Effector CD4-positive, alpha-beta T cell (primary cell): ENCODE measurements at regions not wholly inside any gene's neighbourhood (a gene's known extent, or its start where the extent isn't known, plus 50 kb on each side); places are given as distances from the start of the nearest gene placed in this dataset.

Source experiments
- DNase-seq: peaks from one replicate; pipeline ENCODE4 v3.0.0-alpha.2; 2020

DNA sequence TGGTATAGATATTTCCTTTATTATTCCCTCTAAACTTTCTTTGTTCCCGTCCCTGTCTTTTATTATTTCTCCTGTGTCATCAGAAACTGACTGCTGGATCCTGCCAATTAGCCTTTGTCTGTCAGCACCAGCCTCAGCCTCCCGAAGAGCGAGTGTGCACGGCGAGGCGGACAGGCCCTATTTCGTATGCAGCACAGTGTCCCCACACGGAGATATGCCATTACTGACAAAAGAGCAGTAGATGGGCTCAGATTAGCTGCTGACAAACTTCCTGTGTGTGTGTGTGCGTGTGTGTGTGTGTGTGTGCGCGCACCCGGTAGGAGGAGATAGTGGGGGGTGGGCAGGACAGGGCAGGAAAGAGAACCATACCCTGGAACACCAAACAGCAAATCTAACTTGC is 99.5 kb upstream of the ZFP64 start:
- DNase-seq: no peak

- DNase-seq: no peak
Observed at GRCh38 chr20:52290569-52290968, 99.0 kb upstream of the ZFP64 start.

- no peak for DNase-seq
Observed at GRCh38 chr20:52289956-52290565, 98.5 kb upstream of the ZFP64 start.

GRCh38 chr20:52280407-52280806 is 88.8 kb upstream of the ZFP64 start:
- no peak for DNase-seq

- no peak for DNase-seq
Observed at GRCh38 chr20:52279706-52280105, 88.1 kb upstream of the ZFP64 start.

- DNase-seq: no peak
Observed at GRCh38 chr20:52275181-52275691, 83.7 kb upstream of the ZFP64 start.

DNA sequence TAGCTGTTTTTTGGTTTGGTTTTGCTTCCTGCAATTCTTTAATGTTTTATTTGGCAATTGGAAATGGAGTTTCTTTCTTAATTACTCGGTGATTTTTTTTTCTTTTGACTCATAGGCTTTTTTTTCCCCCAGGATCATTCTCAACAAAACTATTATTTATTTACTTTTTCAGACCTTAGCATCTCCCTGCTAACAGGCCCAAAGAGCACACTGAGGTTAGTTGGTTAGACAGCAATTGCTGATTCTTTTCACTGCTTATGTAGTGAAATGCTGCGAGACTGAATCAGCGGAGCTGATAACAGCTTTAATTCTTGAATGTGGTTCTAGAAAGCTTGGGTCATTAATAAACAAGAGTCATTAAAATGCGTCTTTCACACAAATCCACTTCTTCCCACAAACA is 79.1 kb upstream of the ZFP64 start:
- no peak for DNase-seq

DNA sequence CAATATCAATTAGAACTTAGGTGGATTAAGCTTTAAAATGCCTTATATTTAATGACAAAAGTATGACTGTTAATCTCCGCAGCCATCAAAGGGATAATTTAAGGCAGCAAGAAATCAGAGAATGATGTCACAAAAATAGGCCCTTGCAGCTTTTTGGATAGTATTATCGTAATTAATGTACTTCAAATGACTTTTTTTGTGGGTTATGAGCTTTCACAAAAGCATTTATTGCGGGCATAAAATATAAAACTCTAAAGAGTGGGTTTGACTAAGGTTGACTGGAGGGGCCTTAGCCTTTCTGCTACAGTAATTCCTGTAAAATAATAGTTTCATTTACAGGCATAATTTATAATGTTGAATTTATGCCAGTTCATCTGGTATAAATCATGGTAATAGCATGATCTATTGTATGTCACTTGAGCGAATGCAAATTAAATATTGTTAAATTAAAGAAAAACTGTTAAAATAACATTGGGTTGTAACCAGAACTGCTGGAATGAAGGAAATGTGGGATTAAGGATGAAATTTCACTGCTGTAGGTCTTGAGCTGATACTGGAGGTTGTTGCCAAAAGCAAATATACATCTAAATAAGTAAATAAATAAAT is 78.5 kb upstream of the ZFP64 start:
- no peak for DNase-seq

- no peak for DNase-seq
Observed at GRCh38 chr20:52269321-52269720, 77.7 kb upstream of the ZFP64 start.

- DNase-seq: no peak
Observed at GRCh38 chr20:52268184-52268749, 76.7 kb upstream of the ZFP64 start.

DNA sequence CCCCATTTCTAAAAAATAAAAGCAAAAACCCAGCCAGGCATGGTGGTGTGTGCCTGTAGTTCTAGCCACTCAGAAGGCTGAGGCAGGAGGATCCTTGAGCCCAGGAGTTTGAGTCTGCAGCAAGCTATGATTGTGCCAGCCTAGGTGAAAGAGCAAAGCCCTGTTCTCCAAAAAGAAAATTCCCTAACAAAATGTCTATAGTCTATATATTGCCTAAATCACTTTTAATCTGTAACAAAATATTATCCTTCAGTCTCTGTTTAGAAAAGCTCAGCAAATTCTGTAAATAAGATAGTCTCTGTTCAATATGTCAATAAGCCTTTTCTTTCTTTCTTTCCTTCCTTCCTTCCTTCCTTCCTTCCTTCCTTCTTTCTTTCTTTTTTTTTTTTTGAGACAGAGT is 75.8 kb upstream of the ZFP64 start:
- DNase-seq: no peak

DNA sequence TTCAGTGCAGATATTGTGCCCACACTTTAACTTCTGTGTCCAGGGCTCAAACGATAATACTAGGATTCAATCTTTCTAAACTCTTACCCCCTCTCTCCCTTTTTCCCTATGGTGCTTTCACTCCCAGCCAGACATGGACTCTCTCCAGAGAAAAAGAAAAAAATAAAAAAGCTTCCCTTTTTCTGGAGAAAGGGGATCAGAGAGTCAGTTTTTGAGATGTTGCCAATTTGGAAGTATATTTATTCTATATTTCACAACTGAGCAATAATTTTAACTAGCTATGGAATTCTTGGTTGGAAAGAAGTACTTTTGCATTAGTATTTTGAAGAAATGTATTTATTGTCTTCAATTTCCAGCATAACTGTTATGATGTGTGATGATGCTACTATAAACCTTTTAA is 72.2 kb upstream of the ZFP64 start:
- no peak for DNase-seq

GRCh38 chr20:52261792-52262191 is 70.2 kb upstream of the ZFP64 start:
- no peak for DNase-seq

DNA sequence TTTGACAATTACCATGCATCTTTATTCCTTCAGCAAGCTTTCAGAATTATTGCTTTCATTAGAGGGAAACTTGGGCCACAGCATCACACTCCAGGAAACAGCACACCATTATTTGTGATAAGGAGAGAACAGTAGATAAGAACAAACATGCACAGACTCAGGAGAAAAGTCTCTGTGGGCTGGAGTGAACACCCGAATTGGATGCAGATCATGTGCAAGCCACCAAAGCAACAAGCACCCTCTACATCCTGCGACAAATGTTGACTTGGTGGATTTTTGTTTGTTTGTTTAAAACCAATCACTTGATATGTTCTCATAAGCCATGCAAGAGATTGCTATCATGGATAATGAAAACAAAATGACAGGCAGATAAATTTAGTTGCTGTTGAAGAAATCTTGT is 67.7 kb upstream of the ZFP64 start:
- DNase-seq: no peak

DNA sequence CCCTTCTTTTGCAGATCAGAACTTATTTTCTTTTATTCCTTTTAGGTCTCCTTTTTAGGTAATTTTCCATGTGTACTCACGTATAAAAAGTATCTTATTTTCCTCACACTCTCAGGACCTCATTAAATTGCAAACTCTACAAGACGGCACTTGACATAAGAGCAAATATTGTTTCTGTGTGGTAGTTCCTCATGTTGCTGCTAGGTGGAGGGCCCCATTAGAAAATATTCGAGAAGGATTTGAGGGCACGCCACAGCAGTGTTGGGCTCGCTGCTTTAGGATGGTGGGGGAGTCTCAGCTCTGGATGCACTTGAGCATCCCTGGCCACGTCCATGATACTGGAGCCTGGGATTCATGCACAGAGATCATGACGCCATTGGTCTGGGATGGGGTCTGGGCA is 64.9 kb upstream of the ZFP64 start:
- DNase-seq: no peak

DNA sequence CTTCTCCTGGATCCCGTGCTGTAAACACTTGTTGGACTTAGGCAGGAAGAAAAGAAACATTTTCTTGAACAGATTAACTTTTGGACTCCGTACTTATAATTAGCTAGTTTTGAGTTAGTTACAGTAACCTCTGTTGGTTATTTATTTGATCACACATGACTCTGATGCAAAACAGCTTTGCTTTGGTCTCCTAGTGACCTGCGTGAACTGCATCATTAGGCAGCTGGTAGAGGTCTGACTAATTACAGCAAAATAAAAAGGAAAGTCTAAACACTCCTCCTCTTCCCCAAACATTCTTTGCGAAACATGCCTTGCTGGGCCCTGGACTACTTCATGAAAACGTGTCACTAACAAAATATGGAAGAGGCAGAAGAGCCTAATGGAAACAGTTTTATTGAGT is 61.1 kb upstream of the ZFP64 start:
- no peak for DNase-seq

- DNase-seq: no peak
Observed at GRCh38 chr20:52251827-52252226, 60.2 kb upstream of the ZFP64 start.

- DNase-seq: no peak
Observed at GRCh38 chr20:52251136-52251700, 59.6 kb upstream of the ZFP64 start.

DNA sequence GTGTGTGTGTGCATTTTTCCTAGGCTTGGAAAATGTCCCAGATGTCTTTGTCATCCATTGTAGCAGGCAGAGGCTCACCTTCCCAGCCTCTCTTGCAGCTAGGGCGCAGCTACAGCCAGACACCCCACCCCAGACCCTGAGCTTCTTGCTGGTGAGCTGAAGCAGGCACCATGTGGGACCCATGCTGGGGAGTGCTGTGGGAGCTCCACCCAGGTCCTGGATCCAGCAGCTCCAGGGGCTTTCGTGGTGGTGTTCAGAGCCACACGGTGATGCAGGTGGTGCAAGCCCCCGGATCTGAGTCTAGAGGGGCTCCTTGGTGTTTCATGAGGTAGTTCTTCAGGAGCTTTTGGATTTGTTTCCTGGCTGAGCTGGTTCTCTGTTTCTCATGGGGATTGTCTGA is 56.0 kb upstream of the ZFP64 start:
- DNase-seq: no peak

GRCh38 chr20:52246366-52246765 is 54.8 kb upstream of the ZFP64 start:
- DNase-seq: no peak

GRCh38 chr20:52244702-52245101 is 53.1 kb upstream of the ZFP64 start:
- DNase-seq: no peak

DNA sequence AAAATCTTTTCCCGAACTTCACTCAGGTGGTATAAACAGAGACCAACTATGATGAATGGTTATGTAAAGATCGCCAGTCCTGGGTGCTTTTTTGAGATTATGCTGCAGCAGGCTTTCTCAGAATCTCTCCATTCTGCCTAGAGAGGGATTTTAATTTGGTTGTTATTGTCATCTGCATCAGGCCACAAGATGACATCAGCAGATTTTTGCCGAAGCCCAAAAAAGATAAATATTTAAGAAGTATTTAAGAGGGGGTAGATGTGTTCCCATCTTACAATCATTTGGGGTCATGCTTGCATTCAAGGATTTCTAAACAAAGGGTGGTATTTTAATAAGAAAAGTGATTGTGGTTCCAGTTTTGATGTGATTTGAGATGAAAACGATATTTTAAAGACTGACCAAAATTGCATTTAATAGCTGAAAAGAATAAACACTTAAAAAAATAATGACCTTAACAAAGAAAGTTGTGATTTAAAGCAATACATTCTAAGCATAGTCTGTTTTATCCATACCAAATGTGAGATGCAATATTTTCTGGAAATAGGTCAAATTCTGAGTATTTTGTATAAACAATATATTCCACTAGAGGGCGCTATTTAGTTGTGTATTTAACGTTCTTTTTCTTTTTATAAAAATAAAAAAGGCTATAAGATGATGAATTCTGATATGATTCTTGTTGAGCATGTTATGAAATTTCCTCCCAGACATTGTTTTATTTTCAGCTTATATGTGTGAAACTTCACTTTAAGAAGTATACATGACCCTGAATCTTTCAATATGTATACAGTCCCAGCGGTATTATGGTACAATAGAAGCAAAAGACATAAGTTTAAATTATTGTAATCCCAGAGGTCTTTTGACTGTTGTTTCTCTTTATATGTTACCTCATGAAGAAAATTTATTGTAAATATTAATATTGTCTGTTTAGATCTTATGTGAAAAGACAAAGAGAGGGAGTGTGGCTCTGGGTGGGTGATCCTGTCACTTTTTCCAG is 51.0 kb upstream of the ZFP64 start:
- no peak for DNase-seq
